SKM-1 treated with dmso at 0.1 percent for 144 hours (cell line): ENCODE measurements at regions not wholly inside any gene's neighbourhood (a gene's known extent, or its start where the extent isn't known, plus 50 kb on each side); places are given as distances from the start of the nearest gene placed in this dataset.
"Not testable (repeated sequence)": the region's sequence is repeated elsewhere in the genome, so short reads cannot be mapped to it uniquely, and the experiment has no call there.

Experiments used
- DNase-seq: peaks from one replicate; lab custom pipeline; 2025; ENCODE audit not compliant: unreplicated experiment; lab: John Stamatoyannopoulos, UW

DNA sequence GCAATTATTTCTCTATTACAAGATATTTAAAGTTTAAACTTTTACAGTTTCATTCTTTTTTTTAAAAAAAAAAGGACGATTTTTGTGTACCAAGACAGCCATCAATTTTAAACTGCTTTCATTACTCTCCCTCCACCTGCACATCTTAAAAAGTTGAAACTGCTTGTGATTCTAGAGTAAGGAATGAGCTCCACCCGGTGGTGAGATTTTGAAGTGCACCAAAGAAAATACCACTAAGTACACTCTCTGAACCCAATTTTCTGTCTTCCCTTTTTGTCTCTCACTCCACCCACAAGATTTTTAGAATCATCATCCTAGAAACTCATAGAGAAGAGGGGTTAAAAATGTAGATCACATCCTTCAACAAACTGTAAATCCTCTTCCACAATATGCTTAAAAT, 91.3 kb upstream of the WDR44 start:
- DNase-seq, result peak; percentile 21

DNA sequence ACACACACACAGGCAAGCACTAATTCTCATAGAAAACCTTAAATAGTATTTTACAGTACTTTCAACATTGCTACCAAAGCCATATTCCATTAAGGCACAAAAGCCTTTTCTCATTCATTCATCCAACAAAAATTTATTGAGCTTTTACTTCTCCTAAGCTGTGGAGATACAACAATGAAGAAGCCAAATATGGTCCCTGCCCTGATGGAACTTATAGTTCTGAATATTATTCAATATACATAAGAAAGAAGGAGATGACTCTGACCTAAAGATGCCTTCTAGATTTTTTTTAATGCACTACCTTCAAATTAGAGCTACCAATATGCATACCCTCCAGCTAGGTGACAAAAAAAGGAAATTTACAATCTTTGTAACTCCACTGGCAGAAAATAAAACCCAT, 90.0 kb upstream of the WDR44 start:
- no peak for DNase-seq

GRCh38 chrX:118257781-118258180, 88.1 kb upstream of the WDR44 start:
- DNase-seq, result no peak

DNA sequence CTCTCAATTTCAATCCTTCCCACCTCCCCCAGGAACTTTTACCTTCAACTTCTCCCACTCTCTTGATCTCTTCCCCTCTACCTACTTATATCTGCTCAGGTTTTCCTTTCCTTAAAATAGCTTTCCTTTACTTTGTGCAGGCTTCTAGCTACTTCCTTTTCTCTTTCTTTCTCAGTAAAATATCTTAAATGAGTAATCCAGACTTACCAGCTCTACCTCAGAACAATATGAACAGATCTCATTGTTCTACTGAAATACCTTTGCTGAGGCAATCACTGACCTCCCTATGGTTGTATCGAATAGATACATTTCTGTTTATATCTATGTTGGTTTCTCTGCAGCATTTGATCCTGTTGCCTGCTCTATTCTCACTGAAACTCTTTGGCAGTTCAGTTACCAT, 86.7 kb upstream of the WDR44 start:
- DNase-seq, result no peak

DNA sequence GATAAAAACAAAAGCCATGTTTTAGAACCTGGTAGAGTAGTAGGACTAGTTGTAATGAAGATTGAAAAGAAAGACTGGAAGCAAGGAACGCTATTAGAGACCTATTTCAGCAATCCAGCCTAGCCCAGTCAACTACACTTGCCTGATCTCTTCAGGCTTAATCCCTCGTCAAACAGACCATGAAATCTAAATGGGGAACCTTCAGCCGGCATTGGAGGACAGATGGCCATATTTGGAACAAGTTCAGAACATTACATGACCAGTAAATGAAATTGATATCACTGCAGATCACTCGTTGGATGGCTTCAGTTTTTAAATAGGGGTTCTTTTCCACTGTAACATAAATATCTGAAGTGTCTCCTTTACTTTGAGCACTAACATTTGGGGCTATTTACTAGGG, 84.8 kb upstream of the WDR44 start:
- DNase-seq, result no peak

- no peak for DNase-seq
Observed at GRCh38 chrX:118271775-118272174, 74.1 kb upstream of the WDR44 start.

DNA sequence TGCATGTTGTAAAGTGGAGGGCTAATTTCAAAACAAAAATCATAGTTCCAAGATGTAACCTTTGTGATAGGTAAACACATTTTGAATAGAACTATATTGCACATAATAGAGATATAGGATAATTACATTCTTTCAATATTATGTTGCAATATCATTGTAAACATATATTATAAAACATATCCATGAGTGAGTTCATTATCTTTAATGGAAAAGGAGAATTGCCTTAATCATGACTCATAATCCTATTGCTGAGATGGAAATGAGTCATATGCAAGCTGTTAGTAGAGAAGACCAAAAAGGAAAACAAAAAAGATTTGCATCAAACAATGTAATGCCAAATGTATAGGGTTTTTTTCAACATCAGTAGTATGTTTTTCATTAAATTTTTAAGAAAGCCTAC, 73.7 kb upstream of the WDR44 start:
- DNase-seq, result no peak

GRCh38 chrX:118286066-118286762, 59.7 kb upstream of the WDR44 start:
- no peak for DNase-seq

GRCh38 chrX:118295818-118296217, 50.1 kb upstream of the WDR44 start:
- DNase-seq, result not testable (repeated sequence)
